ENCODE measurements at regions not wholly inside any gene's neighbourhood (a gene's known extent, or its start where the extent isn't known, plus 50 kb on each side); places are given as distances from the start of the nearest gene placed in this dataset.

- TF ChIP-seq, protein P1, sequence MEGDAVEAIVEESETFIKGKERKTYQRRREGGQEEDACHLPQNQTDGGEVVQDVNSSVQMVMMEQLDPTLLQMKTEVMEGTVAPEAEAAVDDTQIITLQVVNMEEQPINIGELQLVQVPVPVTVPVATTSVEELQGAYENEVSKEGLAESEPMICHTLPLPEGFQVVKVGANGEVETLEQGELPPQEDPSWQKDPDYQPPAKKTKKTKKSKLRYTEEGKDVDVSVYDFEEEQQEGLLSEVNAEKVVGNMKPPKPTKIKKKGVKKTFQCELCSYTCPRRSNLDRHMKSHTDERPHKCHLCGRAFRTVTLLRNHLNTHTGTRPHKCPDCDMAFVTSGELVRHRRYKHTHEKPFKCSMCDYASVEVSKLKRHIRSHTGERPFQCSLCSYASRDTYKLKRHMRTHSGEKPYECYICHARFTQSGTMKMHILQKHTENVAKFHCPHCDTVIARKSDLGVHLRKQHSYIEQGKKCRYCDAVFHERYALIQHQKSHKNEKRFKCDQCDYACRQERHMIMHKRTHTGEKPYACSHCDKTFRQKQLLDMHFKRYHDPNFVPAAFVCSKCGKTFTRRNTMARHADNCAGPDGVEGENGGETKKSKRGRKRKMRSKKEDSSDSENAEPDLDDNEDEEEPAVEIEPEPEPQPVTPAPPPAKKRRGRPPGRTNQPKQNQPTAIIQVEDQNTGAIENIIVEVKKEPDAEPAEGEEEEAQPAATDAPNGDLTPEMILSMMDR (IDR thresholded peaks at IDR 0.05) = no peak
- no peak for TF ChIP-seq ZFX (IDR thresholded peaks at IDR 0.05; ENCODE audit: borderline replicate concordance)
Measured at GRCh38 chr15:96166223-96167200, 164.0 kb upstream of the NR2F2 start.

Measured in 22Rv1 (cell line).